NCI-H2107 (cell line): ENCODE measurements at regions not wholly inside any gene's neighbourhood (a gene's known extent, or its start where the extent isn't known, plus 50 kb on each side); places are given as distances from the start of the nearest gene placed in this dataset.

ENCODE experiments used
- DNase-seq: peaks from one replicate; lab custom pipeline; 2025; lab: John Stamatoyannopoulos, UW

- no peak for DNase-seq
These were observed 132.9 kb downstream of the PALM2AKAP2 start for GRCh38 chr9:109912726-109913460.

GRCh38 chr9:109913461-109913810 lies 133.4 kb downstream of the PALM2AKAP2 start:
- no peak for DNase-seq

- no peak for DNase-seq
These were observed 134.5 kb downstream of the PALM2AKAP2 start for GRCh38 chr9:109914280-109915027.

GRCh38 chr9:109916316-109916715 lies 136.3 kb downstream of the PALM2AKAP2 start:
- no peak for DNase-seq

GRCh38 chr9:109918339-109919163 lies 138.6 kb downstream of the PALM2AKAP2 start:
- peak; percentile 38 for DNase-seq

GRCh38 chr9:109919736-109920408 lies 139.9 kb downstream of the PALM2AKAP2 start:
- no peak for DNase-seq

- DNase-seq: no peak
These were observed 142.8 kb downstream of the PALM2AKAP2 start for GRCh38 chr9:109922617-109923470.

GRCh38 chr9:109923471-109923760 lies 143.4 kb downstream of the PALM2AKAP2 start:
- peak; percentile 8 for DNase-seq

GRCh38 chr9:109923806-109924205 lies 143.8 kb downstream of the PALM2AKAP2 start:
- DNase-seq: no peak

- no peak for DNase-seq
These were observed 145.8 kb downstream of the PALM2AKAP2 start for GRCh38 chr9:109925799-109926198.

- DNase-seq: no peak
These were observed 146.4 kb downstream of the PALM2AKAP2 start for GRCh38 chr9:109926421-109926869.

- DNase-seq: no peak
These were observed 151.6 kb downstream of the PALM2AKAP2 start for GRCh38 chr9:109931623-109932022.

GRCh38 chr9:109934136-109934856 lies 154.3 kb downstream of the PALM2AKAP2 start:
- no peak for DNase-seq

- DNase-seq: no peak
These were observed 154.8 kb downstream of the PALM2AKAP2 start for GRCh38 chr9:109934857-109935215.

- DNase-seq: no peak
These were observed 155.5 kb downstream of the PALM2AKAP2 start for GRCh38 chr9:109935406-109936087.

GRCh38 chr9:109937861-109938453 lies 158.0 kb downstream of the PALM2AKAP2 start:
- DNase-seq: no peak

- DNase-seq: no peak
These were observed 159.8 kb downstream of the PALM2AKAP2 start for GRCh38 chr9:109939698-109940342.

GRCh38 chr9:109940561-109940960 lies 160.6 kb downstream of the PALM2AKAP2 start:
- DNase-seq: no peak

GRCh38 chr9:109941771-109942170 lies 161.8 kb downstream of the PALM2AKAP2 start:
- DNase-seq: no peak
